ENCODE measurements at regions not wholly inside any gene's neighbourhood (a gene's known extent, or its start where the extent isn't known, plus 50 kb on each side); places are given as distances from the start of the nearest gene placed in this dataset.

DNA sequence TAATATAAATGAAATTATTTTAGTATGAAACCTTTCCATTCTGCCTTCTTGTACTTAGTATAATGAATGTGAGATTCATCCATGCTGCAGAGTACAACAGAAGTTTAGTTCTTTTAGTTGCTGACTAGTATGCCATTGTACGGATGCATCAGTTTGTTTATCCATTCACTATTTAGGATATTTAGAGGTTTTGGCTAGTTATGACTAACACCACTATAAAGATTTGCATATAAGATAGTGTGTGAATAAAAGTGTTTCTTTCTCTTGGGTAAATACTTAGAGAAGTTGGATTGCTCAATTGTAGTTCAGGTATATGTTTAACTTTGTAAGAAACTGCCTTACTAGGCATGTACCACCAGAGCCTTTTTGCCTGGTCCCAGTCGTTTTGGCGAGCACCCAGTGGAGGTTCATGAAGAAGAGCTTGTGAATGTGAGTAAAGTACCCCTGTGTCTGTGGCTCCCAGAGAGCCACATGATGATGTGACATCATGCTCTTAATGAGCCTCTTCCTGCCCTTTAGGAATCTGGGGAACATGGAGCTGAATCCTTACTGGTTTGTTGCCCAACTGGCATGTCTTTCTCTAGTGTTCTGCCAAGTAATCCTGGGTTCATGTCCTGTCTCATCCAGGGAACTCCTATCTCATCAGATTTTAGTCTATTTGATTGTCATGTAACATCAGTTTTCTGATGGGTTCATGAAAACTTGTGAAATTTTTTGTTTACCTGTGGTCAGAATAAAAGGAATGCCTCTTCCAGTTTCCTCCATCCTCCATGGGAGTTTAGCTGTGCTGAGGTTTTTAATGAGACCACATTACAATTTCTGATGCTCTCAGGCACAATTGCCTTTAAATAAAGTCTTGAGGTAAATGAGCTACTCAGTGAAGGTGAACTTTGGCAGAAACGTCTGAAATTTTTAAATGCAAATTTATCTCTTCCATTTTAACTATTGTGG lies 234.8 kb downstream of the CASP12 start:
- Histone ChIP-seq H3K4me1 (peaks cover 0 to 8% of the 10 kb centered on the region in 2 donors), H3K27me3 (no peaks in the 10 kb centered on the region), H3K4me3 (no peak overlapping the region), H3K27ac (no peak overlapping the region), H3K36me3 (no peaks in the 10 kb centered on the region), H3K9me3 (no peaks in the 10 kb centered on the region)
- intact Hi-C loops (cut with DNase I), result no loop called here
- TF ChIP-seq, protein P1, sequence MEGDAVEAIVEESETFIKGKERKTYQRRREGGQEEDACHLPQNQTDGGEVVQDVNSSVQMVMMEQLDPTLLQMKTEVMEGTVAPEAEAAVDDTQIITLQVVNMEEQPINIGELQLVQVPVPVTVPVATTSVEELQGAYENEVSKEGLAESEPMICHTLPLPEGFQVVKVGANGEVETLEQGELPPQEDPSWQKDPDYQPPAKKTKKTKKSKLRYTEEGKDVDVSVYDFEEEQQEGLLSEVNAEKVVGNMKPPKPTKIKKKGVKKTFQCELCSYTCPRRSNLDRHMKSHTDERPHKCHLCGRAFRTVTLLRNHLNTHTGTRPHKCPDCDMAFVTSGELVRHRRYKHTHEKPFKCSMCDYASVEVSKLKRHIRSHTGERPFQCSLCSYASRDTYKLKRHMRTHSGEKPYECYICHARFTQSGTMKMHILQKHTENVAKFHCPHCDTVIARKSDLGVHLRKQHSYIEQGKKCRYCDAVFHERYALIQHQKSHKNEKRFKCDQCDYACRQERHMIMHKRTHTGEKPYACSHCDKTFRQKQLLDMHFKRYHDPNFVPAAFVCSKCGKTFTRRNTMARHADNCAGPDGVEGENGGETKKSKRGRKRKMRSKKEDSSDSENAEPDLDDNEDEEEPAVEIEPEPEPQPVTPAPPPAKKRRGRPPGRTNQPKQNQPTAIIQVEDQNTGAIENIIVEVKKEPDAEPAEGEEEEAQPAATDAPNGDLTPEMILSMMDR (IDR thresholded peaks at IDR 0.05), result no peak
- ATAC-seq, result no peak
- DNase-seq, result no peak

- H3K4me1 ChIP-seq, result peaks cover 0 to 8% of the 10 kb centered on the region in 2 donors
- no peaks in the 10 kb centered on the region for H3K36me3 ChIP-seq
- H3K27me3 ChIP-seq, result no peaks in the 10 kb centered on the region
- intact Hi-C loops (cut with DNase I), result no loop called here
- DNase-seq (no peak), ATAC-seq (no peak)
- H3K4me3 ChIP-seq, result no peak overlapping the region
- TF ChIP-seq, protein P1 (IDR thresholded peaks at IDR 0.05), result no peak
- H3K27ac ChIP-seq, result no peak overlapping the region
- H3K9me3 ChIP-seq, result no peaks in the 10 kb centered on the region
Observed at GRCh38 chr11:104661901-104662300, 236.4 kb downstream of the CASP12 start.

- DNase-seq (no peak), ATAC-seq (no peak)
- peaks cover 0 to 8% of the 10 kb centered on the region in 2 donors for H3K4me1 ChIP-seq
- no peaks in the 10 kb centered on the region for H3K36me3 ChIP-seq
- H3K27ac ChIP-seq, result no peak overlapping the region
- H3K9me3 ChIP-seq, result no peaks in the 10 kb centered on the region
- H3K27me3 ChIP-seq, result no peaks in the 10 kb centered on the region
- H3K4me3 ChIP-seq, result no peak overlapping the region
- TF ChIP-seq, protein P1 (IDR thresholded peaks at IDR 0.05), result no peak
- intact Hi-C loops (cut with DNase I), result no loop called here
Observed at GRCh38 chr11:104661471-104661870, 236.8 kb downstream of the CASP12 start.

DNA sequence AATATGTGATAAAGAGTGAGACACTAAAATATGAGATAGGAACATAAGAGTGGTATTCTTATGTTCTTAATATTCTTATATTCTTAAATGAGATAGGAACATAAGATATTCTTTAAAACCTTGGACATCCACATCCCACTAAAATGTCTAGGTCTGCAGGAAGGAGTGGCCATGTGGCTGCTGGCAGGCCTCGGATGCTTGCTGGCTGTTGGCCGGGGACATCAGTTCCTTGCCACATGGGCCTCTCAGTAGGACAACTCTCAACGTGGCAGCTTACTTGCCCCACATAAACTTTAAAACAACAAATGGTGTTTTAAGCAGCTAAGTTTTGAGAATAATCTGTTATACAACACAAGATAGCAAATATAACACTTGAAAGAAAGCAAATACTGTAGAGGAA lies 240.1 kb downstream of the CASP12 start:
- ATAC-seq, result no peak
- intact Hi-C loops (cut with DNase I), result no loop called here
- H3K27me3 ChIP-seq, result no peaks in the 10 kb centered on the region

GRCh38 chr11:104657083-104657482 lies 241.2 kb downstream of the CASP12 start:
- intact Hi-C loops (cut with DNase I), result no loop called here
- no peak for ATAC-seq
- Histone ChIP-seq H3K4me1 (no peaks in the 10 kb centered on the region), H3K27me3 (no peaks in the 10 kb centered on the region), H3K9me3 (no peaks in the 10 kb centered on the region), H3K27ac (no peak overlapping the region), H3K4me3 (no peak overlapping the region), H3K36me3 (no peaks in the 10 kb centered on the region)
- TF ChIP-seq, protein P1 (IDR thresholded peaks at IDR 0.05), result no peak
- no peak for DNase-seq

More for the DNA sequence above, 240.1 kb downstream of the CASP12 start:
- no peak for DNase-seq
- Histone ChIP-seq H3K4me3 (no peak overlapping the region), H3K4me1 (no peaks in the 10 kb centered on the region), H3K27ac (no peak overlapping the region), H3K9me3 (no peaks in the 10 kb centered on the region), H3K36me3 (no peaks in the 10 kb centered on the region)
- TF ChIP-seq, protein P1 (IDR thresholded peaks at IDR 0.05), result no peak

All from left lung (tissue), 4 donors.